ENCODE measurements at regions not wholly inside any gene's neighbourhood (a gene's known extent, or its start where the extent isn't known, plus 50 kb on each side); places are given as distances from the start of the nearest gene placed in this dataset.

GRCh38 chr5:162668926-162669325 lies 601.4 kb downstream of the GABRG2 start:
- no peak overlapping the region for H2AFZ ChIP-seq
- no peaks in the 10 kb centered on the region for H3K27me3 ChIP-seq
- WGBS (ENCODE audit: low lambda C conversion rate, missing lambda C conversion rate) = 74% methylated on average over 3 of the region's 3 CpGs
- H3K4me1 ChIP-seq (ENCODE audit: insufficient read depth) = no peaks in the 10 kb centered on the region
- H3K4me3 ChIP-seq = no peak overlapping the region
- no peaks in the 10 kb centered on the region for H3K9me2 ChIP-seq (replicated peaks; ENCODE audit: insufficient read depth)
- no peak for DNase-seq (ENCODE audit: low spot score)
- no peak overlapping the region for H3K4me2 ChIP-seq
- no peaks in the 10 kb centered on the region for H4K20me1 ChIP-seq (ENCODE audit: insufficient read depth, poor library complexity, severe bottlenecking)
- H3K9me3 ChIP-seq (ENCODE audit: low read depth) = no peaks in the 10 kb centered on the region
- H3K27ac ChIP-seq = no peak overlapping the region
- no peaks in the 10 kb centered on the region for H3K79me2 ChIP-seq
- no peaks in the 10 kb centered on the region for H3K36me3 ChIP-seq (replicated peaks; ENCODE audit: insufficient read depth, low read depth)
- TF ChIP-seq EZH2phosphoT487 (IDR thresholded peaks at IDR 0.05; ENCODE audit: low read depth, severe bottlenecking, unreplicated experiment) (no peak), CTCF (IDR thresholded peaks at IDR 0.05; ENCODE audit: poor library complexity) (no peak), EZH2 (IDR thresholded peaks at IDR 0.05; ENCODE audit: borderline replicate concordance) (no peak)

GRCh38 chr5:162672061-162672460 lies 604.5 kb downstream of the GABRG2 start:
- Histone ChIP-seq H4K20me1 (ENCODE audit: insufficient read depth, poor library complexity, severe bottlenecking) (no peaks in the 10 kb centered on the region), H3K4me1 (ENCODE audit: insufficient read depth) (no peaks in the 10 kb centered on the region), H3K27ac (no peak overlapping the region), H3K4me2 (no peak overlapping the region), H3K27me3 (no peaks in the 10 kb centered on the region), H2AFZ (no peak overlapping the region), H3K9me2 (replicated peaks; ENCODE audit: insufficient read depth) (no peaks in the 10 kb centered on the region), H3K36me3 (replicated peaks; ENCODE audit: insufficient read depth, low read depth) (no peaks in the 10 kb centered on the region), H3K79me2 (no peaks in the 10 kb centered on the region), H3K9me3 (ENCODE audit: low read depth) (no peaks in the 10 kb centered on the region), H3K4me3 (no peak overlapping the region)
- DNase-seq (ENCODE audit: low spot score) = no peak
- TF ChIP-seq EZH2 (IDR thresholded peaks at IDR 0.05; ENCODE audit: borderline replicate concordance) (no peak), CTCF (IDR thresholded peaks at IDR 0.05; ENCODE audit: poor library complexity) (no peak), EZH2phosphoT487 (IDR thresholded peaks at IDR 0.05; ENCODE audit: low read depth, severe bottlenecking, unreplicated experiment) (no peak)
- WGBS (ENCODE audit: low lambda C conversion rate, missing lambda C conversion rate) = 94% methylated on average over 1 of the region's 1 CpG

- no peak overlapping the region for H3K4me3 ChIP-seq
- 64% methylated on average over 2 of the region's 2 CpGs for WGBS (ENCODE audit: low lambda C conversion rate, missing lambda C conversion rate)
- H3K27me3 ChIP-seq = no peaks in the 10 kb centered on the region
- no peak overlapping the region for H3K27ac ChIP-seq
- no peaks in the 10 kb centered on the region for H3K36me3 ChIP-seq (replicated peaks; ENCODE audit: insufficient read depth, low read depth)
- no peak overlapping the region for H3K4me2 ChIP-seq
- no peaks in the 10 kb centered on the region for H3K79me2 ChIP-seq
- no peaks in the 10 kb centered on the region for H3K9me3 ChIP-seq (ENCODE audit: low read depth)
- no peaks in the 10 kb centered on the region for H3K9me2 ChIP-seq (replicated peaks; ENCODE audit: insufficient read depth)
- TF ChIP-seq CTCF (IDR thresholded peaks at IDR 0.05; ENCODE audit: poor library complexity) (no peak), EZH2phosphoT487 (IDR thresholded peaks at IDR 0.05; ENCODE audit: low read depth, severe bottlenecking, unreplicated experiment) (no peak), EZH2 (IDR thresholded peaks at IDR 0.05; ENCODE audit: borderline replicate concordance) (no peak)
- DNase-seq (ENCODE audit: low spot score) = no peak
- no peak overlapping the region for H2AFZ ChIP-seq
- H4K20me1 ChIP-seq (ENCODE audit: insufficient read depth, poor library complexity, severe bottlenecking) = no peaks in the 10 kb centered on the region
- no peaks in the 10 kb centered on the region for H3K4me1 ChIP-seq (ENCODE audit: insufficient read depth)
Measured at GRCh38 chr5:162683284-162683683, 615.7 kb downstream of the GABRG2 start.

- Histone ChIP-seq H3K9me2 (replicated peaks; ENCODE audit: insufficient read depth) (no peaks in the 10 kb centered on the region), H3K4me2 (no peak overlapping the region), H2AFZ (no peak overlapping the region), H3K79me2 (no peaks in the 10 kb centered on the region), H3K4me1 (ENCODE audit: insufficient read depth) (no peaks in the 10 kb centered on the region), H3K36me3 (replicated peaks; ENCODE audit: insufficient read depth, low read depth) (no peaks in the 10 kb centered on the region), H4K20me1 (ENCODE audit: insufficient read depth, poor library complexity, severe bottlenecking) (no peaks in the 10 kb centered on the region), H3K9me3 (ENCODE audit: low read depth) (no peaks in the 10 kb centered on the region), H3K4me3 (no peak overlapping the region), H3K27ac (no peak overlapping the region), H3K27me3 (no peaks in the 10 kb centered on the region)
- no peak for DNase-seq (ENCODE audit: low spot score)
- WGBS (ENCODE audit: low lambda C conversion rate, missing lambda C conversion rate) = 63% methylated on average over 3 of the region's 3 CpGs
- TF ChIP-seq EZH2 (IDR thresholded peaks at IDR 0.05; ENCODE audit: borderline replicate concordance) (no peak), EZH2phosphoT487 (IDR thresholded peaks at IDR 0.05; ENCODE audit: low read depth, severe bottlenecking, unreplicated experiment) (no peak), CTCF (IDR thresholded peaks at IDR 0.05; ENCODE audit: poor library complexity) (no peak)
Measured at GRCh38 chr5:162684145-162684544, 616.6 kb downstream of the GABRG2 start.
